ENCODE measurements at regions not wholly inside any gene's neighbourhood (a gene's known extent, or its start where the extent isn't known, plus 50 kb on each side); places are given as distances from the start of the nearest gene placed in this dataset.

DNA sequence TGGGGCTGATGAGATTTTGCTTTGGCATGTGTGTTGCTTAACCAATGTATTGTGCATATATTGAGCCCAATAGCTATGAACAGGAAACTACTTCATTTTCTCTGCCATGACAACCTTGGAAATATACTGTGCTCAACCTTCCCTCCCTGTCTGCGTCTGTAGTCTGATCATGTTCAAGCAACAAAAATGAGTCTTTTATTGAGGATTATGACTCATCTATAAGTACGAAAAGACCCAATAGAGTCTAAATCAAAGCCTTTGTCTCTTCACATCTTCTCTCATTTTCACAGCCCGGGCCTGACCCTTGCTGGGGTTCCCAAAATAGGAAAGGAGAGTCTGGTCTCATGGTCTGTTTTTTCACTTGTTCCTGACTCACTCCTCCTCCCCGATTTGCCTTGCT, 158.2 kb downstream of the CAND1 start:
- DNase-seq, result no peak

DNA sequence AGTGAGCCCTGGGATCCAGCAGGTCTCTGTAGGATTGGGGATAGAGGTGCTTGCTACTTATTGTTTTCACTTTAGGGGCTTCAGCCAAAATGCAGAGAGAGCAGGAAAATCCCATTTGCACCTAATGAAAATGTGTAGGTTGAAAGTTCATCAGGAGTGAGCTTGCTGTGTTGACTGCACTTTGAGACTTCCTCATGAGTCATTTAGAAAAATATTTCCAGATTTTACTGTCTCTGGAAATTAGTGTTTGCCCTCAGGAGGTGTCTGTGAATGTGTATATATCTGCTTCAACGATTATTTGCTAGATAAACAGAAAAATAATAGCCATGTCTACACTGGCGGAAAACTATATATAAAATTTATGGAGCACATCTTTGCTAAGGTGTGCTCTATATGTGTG, 159.3 kb downstream of the CAND1 start:
- DNase-seq, result no peak

DNA sequence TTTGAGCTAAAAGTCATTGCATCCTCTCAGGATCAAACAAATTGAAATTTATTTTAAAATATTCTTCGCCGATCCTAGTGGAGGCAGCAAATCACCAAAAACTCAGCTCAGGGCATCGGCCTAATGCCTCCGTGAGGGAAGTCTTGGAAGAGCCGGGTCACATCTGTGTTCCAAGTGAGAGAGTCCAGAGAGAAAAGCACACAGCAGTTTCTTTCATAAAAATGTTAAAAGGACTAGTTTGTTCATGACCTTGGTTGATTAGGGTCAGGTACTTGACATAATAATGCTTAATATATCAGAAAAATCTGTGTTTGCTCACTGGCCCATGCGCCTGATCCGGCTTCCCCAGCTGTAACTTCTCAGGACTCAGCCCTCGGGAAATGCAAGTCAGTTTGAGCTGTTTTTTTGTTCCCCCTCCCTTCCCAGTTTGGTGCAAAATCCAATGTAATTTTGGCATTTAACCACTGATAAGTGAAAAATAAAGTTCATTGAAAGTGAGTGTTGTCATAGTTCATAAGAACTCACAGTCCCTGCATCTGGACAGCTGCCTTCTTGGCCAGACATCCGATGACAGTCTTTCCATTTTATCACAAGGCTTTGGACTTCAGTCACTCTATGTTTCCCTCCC, 161.7 kb downstream of the CAND1 start:
- DNase-seq, result no peak

DNA sequence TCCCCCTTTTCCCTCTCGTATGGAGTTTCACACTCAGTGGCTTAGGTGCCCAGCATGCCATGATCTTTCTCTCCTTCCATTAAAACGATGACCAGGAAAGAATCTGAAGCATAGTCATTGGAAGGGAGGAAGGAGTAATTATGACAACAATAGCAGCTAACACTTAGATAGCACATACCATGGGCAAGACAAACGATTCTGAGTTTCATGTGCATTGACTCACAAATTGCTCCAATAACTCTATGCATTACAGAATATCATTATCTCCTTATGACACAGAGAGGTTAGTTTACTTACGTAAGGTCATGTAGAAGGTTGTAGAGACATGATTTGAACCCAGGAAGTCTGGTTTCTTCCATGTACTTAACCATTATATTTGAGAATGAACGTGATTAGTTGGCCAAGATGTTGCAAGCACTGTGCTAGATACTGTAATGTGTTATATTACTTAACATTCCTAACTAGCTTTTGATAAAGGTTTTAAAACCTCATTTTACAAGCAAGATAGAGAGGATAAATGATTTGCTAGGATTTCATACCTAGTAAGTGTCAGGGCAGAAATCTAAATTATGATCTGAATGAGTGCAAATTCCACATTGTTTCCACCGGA, 162.4 kb downstream of the CAND1 start:
- no peak for DNase-seq

DNA sequence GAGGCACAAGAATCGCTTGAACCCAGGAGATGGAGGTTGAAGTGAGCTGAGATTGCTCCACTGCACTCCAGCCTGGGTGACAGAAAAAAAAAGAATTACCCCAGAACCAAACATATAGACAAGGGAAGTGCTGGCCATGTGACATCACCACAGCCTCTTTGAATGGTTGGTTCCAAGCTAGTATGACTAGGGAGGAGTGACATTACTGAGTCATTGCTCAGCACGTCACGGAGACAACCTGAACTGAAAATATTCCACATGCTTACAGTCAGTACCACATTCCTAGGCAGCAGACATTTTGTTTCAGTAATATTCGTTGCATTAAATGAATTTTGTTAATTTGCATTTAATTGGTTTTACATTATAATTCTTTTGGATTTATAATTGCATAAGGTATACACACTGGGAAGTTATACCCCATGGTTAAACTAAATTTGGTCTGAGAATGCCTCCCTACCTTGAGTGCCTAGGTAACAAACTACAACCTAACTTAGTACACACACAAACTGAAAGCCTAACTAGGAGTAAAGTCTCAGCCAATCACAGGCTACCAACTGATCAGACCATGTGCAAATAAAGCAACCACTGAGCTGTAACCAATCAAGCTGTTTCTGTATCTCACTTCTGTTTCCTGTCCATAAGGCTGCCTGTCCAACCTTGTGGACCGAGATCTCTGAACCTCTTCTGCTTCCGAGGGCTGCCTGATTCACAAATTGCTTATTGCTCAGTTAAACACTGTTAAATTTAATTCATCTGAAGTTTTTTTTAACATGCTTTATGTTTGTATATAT, 164.4 kb downstream of the CAND1 start:
- DNase-seq, result no peak

DNA sequence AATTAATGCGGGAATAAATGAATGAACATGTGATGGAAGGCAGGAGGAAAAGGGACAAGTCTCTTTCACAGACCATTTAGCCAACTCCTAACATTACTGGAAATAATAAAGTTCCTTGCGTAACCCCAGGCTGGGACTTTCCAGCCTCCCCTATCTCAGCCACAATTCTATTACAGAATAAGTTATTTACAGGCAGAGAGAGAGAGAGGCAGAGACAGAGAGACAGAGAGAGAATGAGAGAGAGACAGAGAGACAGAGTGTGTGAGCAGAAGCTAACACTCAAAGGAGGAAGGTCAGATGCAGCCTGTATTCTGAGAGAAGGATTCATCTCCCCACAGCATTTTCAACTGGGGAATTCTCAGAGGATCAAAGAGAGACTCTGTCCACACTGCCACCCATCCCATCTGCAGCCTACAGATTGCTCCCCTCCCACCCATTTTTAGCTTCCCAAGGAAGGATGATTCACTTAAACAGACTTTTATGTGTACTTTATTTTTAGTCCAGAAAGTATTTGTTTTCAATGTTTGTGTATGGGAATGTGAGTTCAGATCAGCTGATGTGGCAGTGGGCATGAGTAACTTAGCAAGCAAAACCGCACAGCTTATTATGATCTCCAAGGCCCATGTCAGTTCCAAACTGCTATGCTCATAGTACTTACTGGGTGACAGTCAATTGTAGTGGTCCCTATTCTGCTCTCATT, 165.7 kb downstream of the CAND1 start:
- no peak for DNase-seq

DNA sequence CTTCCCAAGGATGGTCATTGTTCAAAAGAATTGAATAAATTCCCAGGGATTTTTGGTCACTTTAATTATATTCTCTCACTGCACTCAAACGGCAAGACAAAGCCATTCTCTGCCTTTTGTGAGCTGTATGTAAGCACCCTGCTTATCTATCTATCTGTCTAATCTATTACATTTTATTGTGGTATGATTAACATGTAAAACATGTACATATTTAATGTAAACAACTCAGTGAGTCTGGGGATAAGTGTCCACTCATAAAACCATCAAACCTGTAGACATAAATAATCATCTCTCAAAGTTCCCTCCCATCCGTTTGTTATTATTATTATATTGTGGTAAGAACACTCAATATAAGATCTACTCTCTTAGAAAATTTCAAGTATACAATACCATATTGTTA, 167.1 kb downstream of the CAND1 start:
- DNase-seq, result no peak

DNA sequence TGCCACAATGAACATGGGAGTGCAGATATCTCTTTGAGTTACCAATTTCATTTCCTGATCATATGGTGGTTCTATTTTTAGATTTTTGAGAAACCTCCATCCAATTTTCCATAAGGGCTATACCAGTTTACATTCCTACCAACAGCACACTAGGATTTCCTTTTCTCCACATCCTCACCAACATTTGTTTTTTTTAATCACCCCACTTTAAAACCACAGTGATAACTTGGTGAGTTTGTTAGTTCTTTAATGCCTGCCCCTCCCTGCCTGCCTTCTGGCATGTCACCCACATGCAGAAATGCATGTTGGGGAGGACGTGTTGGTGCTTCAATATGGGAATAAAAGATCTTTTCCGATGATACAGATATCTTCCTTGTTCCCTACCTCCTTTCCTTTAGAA, 167.9 kb downstream of the CAND1 start:
- no peak for DNase-seq

DNA sequence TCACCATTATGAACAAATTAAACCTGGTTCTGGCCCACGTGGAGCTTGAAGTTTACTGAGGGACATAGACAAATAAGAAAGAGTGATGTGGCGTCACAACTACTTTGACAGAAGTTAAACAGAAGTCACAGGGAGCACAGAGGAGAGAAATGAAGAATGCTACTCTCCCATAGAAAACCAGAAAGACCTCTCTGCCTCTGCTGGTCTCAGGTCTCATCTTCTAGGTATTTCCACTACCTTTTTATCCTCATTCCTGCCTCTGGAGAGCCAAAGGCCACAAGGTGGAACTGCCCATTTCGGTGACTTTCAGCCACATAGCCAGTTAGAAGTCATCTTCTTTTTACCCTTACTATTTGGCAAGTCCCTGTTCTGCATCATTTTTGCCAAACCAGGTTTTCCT, 170.5 kb downstream of the CAND1 start:
- DNase-seq, result no peak

DNA sequence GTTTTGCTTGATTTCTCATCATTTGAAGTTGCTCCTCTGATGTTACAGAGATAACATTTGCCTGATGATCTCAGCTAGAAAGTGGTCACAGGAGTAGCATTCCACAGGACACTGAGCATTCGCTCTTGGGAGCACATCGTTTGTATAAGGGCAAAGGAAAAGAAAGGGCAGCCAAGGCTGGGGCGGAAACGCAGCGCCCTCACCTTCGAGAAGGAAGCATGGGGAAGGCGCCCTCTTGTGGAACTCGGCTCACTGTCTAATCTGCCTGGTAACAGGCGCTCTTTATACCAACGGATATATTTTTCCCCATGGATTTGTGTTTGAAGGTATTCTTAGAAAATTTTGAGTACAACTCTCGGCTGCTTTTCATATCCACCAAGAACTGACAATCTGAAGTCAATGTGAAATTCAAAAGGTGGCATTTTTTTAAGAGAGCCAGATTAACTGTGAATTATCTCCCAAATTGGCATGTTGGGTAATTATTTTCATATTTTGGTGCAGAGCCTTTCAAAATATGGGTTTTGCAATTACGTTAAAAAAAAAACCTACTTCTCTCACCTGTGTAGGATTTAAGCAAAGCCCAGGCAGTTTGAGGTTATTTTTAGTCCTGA, 172.7 kb downstream of the CAND1 start:
- peak; percentile 62 to 79 for DNase-seq

DNA sequence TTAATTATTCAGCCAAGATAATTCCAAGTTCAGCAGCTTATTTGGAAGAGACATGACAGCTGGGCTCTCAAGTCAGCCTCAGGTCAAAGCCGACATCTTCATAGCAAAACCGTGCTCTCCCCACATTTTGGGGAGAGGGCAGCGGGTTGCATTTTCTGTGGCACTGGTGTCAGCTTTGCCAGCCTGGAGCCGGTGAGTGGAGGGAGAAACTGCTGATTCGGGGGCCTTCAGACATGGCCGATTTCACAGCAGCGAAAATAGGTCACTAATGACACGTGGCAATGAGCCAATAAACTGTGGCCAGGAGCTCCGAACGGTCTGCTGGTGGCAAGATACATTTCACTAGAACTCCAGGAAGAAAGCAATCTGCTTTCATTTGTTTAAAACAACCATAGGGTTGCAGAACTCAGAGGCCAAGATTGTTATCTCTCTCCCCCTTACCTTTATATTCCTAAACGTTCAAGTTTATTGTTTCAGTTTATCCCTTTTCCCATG, 173.2 kb downstream of the CAND1 start:
- DNase-seq, result no peak

DNA sequence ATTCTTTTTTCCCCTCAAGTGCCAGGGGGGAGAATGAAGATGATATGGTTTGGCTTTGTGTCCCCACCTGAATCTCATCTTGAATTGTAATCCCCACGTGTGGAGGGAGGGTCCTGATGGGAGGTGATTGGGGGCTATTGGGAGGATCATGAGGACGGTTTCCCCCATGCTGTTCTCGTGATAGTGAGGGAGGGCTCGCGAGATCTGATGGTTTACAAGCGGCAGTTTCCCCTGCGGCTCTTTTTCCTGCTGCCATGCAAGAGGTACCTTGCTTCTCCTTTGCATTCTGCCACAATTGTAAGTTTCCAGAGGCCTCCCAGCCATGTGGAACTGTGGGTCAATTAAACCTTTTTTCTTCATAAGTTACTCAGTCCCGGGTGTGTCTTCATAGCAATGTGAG, 173.7 kb downstream of the CAND1 start:
- no peak for DNase-seq

DNA sequence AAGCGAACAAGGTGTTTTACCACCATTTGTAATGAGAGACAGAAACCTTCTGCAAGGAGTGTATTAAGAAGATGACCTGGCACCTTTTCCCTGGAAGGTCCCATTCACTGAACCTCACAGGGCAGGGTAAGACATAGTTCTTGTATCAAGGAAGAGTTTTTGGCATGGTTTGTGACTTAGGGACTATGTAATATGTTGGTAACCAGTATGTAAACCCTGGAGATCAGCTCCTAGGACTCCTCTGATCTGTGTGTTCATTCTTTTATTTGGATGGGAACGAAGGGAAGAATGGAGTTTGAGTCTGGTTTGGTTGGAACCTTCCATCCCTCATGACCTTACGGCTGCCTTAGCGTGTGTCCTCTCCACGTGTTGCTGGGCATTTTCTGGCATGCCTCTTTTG, 175.4 kb downstream of the CAND1 start:
- no peak for DNase-seq

DNA sequence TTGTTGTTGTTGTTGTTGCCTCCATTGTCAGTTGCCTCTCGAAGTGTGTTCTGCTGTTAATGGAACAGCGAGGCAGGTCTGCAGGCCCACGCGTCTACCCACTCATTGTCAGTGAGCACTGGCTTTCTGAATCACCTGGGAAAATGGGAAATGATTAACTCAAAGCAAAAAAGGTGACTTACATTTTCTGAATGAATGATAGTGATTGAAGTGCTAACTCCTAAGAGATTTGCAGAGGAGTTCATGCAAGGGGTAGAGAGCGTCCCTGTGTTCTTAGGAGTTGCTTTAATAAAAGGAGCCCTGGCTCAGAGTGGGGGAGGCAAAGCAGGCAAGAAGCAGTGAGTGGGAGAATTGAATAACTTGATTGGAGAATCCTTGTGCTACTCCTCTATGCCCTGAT, 177.6 kb downstream of the CAND1 start:
- no peak for DNase-seq

DNA sequence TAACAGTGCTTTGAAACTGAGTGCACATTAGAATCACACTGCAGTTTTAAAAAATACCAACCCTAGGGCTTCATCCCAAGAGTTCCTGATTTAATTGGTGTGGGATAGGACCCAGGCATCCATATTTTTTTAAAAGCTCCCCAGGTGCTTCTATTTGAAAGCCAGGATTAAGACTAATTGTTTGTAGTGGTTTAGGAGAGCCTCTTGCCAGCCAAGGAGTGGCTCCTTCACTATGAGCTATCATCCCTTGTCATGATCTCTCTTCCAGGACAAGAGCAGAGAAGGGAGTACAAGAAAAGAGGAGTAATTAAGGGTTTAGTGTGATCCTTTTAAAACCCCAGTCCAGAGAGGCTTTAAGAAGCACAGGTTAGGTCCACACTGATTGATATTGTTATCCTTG, 178.0 kb downstream of the CAND1 start:
- DNase-seq, result no peak

DNA sequence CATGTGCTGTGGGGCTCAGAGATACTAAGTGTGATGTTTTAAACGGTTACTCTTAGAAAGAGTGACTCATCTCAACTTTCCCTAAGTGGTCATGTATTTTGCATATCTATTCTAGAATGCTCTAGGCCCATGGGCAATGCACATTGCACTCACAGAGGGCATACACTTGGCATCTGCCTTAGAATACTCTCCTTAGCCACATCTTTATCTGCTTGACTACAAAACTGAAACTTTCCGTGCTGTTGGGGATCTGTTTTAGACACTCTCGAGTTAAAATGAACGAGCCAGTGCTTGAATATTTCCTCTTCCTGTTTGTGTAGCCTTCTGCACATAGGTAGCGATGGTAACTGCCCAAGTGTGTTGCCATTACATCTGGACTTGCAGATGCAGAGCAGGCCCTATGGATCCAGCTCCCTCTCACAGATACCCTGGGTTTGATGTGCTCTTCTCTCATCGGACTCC, 180.5 kb downstream of the CAND1 start:
- peak in 1 of 2 donors; percentile 26 for DNase-seq

DNA sequence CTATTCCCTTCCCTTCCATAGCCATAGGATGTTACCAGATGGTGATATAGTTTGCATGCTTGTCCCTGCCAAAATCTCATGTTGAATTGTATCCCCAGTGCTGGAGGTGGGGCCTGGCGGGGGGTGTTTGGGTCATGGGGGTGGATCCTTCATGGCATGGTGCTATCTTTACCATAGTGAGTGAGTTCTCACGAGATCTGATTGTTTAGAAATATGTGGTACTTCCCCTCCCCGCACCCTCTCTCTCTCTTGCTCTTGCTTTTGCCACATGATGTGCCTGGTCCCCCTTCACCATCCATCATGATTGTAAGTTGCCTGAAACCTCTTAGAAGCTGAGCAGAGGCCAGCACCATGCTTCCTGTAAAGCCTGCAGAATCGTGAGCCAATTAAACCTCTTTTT, 181.3 kb downstream of the CAND1 start:
- DNase-seq, result no peak

DNA sequence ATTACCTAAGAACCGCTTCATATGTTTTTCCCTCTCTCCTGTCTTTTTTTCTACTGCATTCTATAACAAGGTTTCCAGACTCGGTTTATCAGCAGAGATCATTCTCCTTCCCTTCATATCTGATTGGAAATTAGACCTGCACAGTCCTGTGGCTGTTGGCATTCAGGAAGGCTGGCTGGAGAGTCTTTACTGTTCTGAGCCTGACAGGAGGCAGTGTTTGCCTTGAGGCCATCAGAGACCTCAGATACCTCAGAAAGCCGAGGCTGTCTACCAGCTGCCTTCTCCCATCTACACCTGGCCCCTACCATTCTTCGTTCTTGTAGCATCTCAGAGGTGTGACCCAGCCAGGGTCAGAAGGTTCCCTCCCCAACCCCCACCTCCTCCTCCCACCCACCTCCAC, 182.0 kb downstream of the CAND1 start:
- DNase-seq, result no peak

DNA sequence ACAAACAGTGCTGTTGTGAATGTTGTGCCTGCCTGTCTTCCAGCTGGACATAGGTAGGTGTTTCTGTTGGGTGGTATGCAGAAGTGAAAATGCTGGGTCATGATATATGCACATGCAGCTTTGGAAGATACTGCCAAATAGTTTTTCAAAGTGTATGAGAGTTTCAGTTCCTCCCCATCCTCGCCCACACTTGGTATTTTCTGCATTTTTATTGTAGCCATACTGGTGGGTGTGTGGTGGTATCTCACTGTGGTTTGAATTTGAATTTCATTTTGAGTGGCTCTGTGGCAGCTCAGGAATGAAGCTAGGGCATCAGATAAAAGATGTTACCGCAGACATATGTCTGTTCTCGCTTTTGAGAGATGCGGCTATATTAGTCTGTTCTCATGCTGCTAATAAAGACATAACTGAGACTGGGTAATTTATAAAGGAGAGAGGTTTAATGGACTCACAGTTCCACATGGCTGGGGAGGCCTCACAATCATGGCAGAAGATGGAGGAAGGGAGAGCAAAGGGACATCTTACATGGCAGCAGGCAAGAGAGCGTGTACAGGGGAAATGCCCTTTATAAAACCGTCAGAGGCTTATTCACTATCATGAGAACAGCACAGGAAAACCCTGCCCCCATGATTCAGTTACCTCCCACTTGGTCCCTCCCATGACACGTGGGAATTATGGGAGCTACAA, 183.1 kb downstream of the CAND1 start:
- DNase-seq, result peak; percentile 3 to 13

DNA sequence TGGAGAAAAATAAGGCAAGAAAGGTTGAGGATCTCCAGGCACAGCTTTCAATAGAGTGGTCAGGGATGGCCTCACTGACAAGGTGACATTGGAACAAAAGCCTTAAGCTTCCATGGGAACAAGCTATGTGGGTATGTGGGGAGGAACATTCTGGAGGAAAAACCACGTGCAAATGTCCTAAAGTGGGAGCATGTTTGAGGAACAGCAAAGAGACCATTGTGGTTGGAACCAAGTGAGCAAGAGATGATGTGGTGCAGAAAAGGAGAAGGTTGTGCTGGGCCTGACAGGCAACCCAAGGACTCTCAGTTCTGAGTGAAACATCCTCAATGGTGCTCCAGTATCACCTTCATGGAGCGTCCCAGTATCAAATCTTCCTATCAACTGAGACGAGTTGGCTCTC, 184.0 kb downstream of the CAND1 start:
- DNase-seq, result no peak

DNA sequence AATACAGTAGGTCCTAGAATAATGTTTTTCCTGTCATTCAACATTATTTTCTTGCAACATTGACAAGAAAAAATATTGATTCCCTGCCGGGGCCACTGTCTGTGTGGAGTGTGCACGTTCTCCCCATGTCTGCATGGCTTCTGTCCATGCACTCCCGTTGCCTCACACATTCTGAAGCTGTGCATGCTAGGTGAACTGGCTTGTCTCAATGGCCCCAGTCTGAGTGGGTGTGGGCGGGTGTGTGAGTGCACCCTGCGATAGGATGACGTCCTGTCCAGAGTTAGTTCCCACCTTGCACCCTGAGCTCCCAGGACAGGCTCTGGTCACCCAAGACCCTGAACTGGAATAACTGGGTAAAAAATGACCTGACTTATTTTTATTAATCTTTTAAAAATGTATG, 186.1 kb downstream of the CAND1 start:
- DNase-seq, result no peak

DNA sequence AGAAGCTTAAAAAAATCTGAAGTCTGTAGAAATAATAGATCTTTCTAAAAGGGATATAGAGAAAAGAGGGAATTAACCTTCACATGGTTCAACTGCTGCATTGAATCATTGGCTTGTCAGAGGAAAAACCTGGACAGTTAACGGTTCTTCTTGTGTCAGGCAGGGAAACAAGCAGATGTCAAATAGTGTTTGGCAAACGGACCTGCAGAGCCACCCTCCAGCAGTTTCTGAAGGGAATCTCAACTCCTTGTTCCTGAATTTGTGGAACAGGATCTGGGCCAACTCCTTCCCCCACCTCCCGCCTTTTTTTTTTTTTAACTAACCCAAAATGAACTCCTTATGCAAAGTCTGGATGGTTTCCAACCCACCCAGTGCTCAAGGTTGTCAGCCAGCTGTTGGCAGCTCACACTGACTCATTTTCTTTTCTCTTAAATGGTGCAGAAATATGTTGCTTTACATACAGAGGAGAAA, 187.3 kb downstream of the CAND1 start:
- no peak for DNase-seq
